H1 (cell line): ENCODE measurements at regions not wholly inside any gene's neighbourhood (a gene's known extent, or its start where the extent isn't known, plus 50 kb on each side); places are given as distances from the start of the nearest gene placed in this dataset.

Experiments
- CTCF ChIA-PET: fragments of 300-600 bp; sonication (Branson Sonifier 250); formaldehyde crosslinking; loops from one replicate; lab custom pipeline; 2021; ENCODE audit not compliant: partially characterized antibody; lab: Charles Lee
- POLR2A ChIA-PET: fragments of 300-600 bp; sonication (Branson Sonifier 250); formaldehyde crosslinking; loops from one replicate; lab custom pipeline; 2021; ENCODE audit warnings: inconsistent platforms; ENCODE audit not compliant: partially characterized antibody; lab: Charles Lee
- DNase-seq, 2 experiments: peaks; one replicate each; pipeline versions ENCODE4 v3.0.0 to v3.0.0-alpha.2; 2010 to 2022; ENCODE audit warnings: low spot score in 2 of 2, low read depth in 1 of 2, mixed read lengths in 1 of 2
- FAIRE-seq: peaks from 2 replicates; lab custom pipeline; 2011; peaks lifted over from hg19 to GRCh38; lab: Jason Lieb, UNC
- H2AFZ ChIP-seq: 2 replicates; pipeline ENCODE4 v1.8.1; 2012; ENCODE audit warnings: low read length, inconsistent platforms
- H2AK5ac ChIP-seq: 2 replicates; pipeline ENCODE4 v1.6.1; 2013; ENCODE audit warnings: low read depth, low read length
- H2BK120ac ChIP-seq: replicated peaks from 2 replicates; pipeline ENCODE3; 2013; ENCODE audit warnings: low read depth, low read length, inconsistent platforms
- H2BK12ac ChIP-seq: 2 replicates; pipeline ENCODE4 v1.6.1; 2013; ENCODE audit warnings: low read depth, low read length
- H2BK15ac ChIP-seq: 2 replicates; pipeline ENCODE4 v1.6.1; 2013; ENCODE audit warnings: low read length
- H2BK20ac ChIP-seq: 2 replicates; pipeline ENCODE4 v1.6.1; 2013; ENCODE audit warnings: low read length
- H2BK5ac ChIP-seq: 2 replicates; pipeline ENCODE4 v1.6.1; 2013; ENCODE audit warnings: low read depth, low read length
- H3K14ac ChIP-seq: 2 replicates; pipeline ENCODE4 v1.6.1; 2013; ENCODE audit warnings: inconsistent platforms; ENCODE audit not compliant: insufficient read length
- H3K18ac ChIP-seq: 2 replicates; pipeline ENCODE4 v1.6.1; 2013; ENCODE audit warnings: low read length; ENCODE audit errors: extremely low read depth
- H3K23ac ChIP-seq: 2 replicates; pipeline ENCODE4 v1.6.1; 2013; ENCODE audit warnings: inconsistent platforms; ENCODE audit not compliant: insufficient read length
- H3K23me2 ChIP-seq: 2 replicates; pipeline ENCODE4 v1.6.1; 2013; ENCODE audit warnings: low read depth, low read length
- H3K27ac ChIP-seq: 2 replicates; pipeline ENCODE4 v1.6.1; 2011; ENCODE audit warnings: low read depth, low read length, inconsistent platforms
- H3K27me3 ChIP-seq, 4 experiments: replicated peaks in 1 of 4; 1 replicate in 1 of 4; 2 replicates in 3 of 4; pipeline versions ENCODE4 v1.6.1 to v1.8.1; 2011 to 2013; ENCODE audit warnings: low read length in 3 of 4, mild to moderate bottlenecking in 3 of 4, inconsistent platforms in 2 of 4, mixed read lengths in 2 of 4, moderate library complexity in 1 of 4; ENCODE audit not compliant: control insufficient read depth in 3 of 4, insufficient read depth in 3 of 4; ENCODE audit errors: extremely low read depth in 1 of 4
- H3K36me3 ChIP-seq, 4 experiments: 2 replicates each; pipeline versions ENCODE4 v1.6.1 to v1.8.1; 2011 to 2013; ENCODE audit warnings: mild to moderate bottlenecking in 4 of 4, low read length in 3 of 4, moderate library complexity in 2 of 4, control low read depth in 1 of 4, inconsistent platforms in 1 of 4; ENCODE audit not compliant: insufficient read depth in 4 of 4, control insufficient read depth in 2 of 4
- H3K4ac ChIP-seq: replicated peaks from 2 replicates; pipeline ENCODE3; 2013; ENCODE audit warnings: low read length, low read depth, mixed read lengths, inconsistent platforms; ENCODE audit not compliant: insufficient read length
- H3K4me1 ChIP-seq, 4 experiments: replicated peaks in 1 of 4; 1 replicate in 1 of 4; 2 replicates in 3 of 4; pipeline versions ENCODE4 v1.6.1 to v1.8.1; 2011 to 2013; ENCODE audit warnings: low read length in 3 of 4, inconsistent platforms in 2 of 4, mixed read lengths in 1 of 4; ENCODE audit not compliant: insufficient read depth in 4 of 4, control insufficient read depth in 3 of 4
- H3K4me2 ChIP-seq, 2 experiments: 2 replicates each; pipeline versions ENCODE4 v1.6.1 to v1.8.1; 2011 to 2013; ENCODE audit warnings: low read depth in 2 of 2, low read length in 2 of 2, control low read depth in 1 of 2, inconsistent platforms in 1 of 2, mild to moderate bottlenecking in 1 of 2; ENCODE audit not compliant: insufficient read depth in 1 of 2
- H3K4me3 ChIP-seq, 4 experiments: fragments of 200-600, 300-600 bp in 1 of 4; sonication (generic), shearing (Covaris generic), sonication (Bioruptor Twin) in 1 of 4; 2 replicates each; pipeline versions ENCODE4 v1.5.1 to v1.8.1; 2011 to 2016; ENCODE audit warnings: low read length in 4 of 4, low read depth in 3 of 4, control low read depth in 2 of 4, inconsistent platforms in 2 of 4, mild to moderate bottlenecking in 2 of 4, mixed read lengths in 1 of 4, moderate library complexity in 1 of 4; ENCODE audit not compliant: insufficient read depth in 2 of 4; ENCODE audit errors: extremely low read depth in 1 of 4
- H3K56ac ChIP-seq: replicated peaks from 2 replicates; pipeline ENCODE3; 2013; ENCODE audit warnings: low read depth, mild to moderate bottlenecking, mixed read lengths, low read length, inconsistent platforms; ENCODE audit not compliant: insufficient read length
- H3K79me1 ChIP-seq: 2 replicates; pipeline ENCODE4 v1.6.1; 2013; ENCODE audit warnings: low read depth, low read length, control low read depth
- H3K79me2 ChIP-seq, 2 experiments: 2 replicates each; pipeline versions ENCODE4 v1.6.1 to v1.8.1; 2012 to 2013; ENCODE audit warnings: low read length in 2 of 2, mild to moderate bottlenecking in 2 of 2, inconsistent platforms in 1 of 2; ENCODE audit not compliant: insufficient read depth in 2 of 2, control insufficient read depth in 1 of 2
- H3K9ac ChIP-seq, 4 experiments: replicated peaks in 1 of 4; 1 replicate in 1 of 4; 2 replicates in 3 of 4; pipeline versions ENCODE4 v1.6.1 to v1.8.1; 2011 to 2013; ENCODE audit warnings: low read depth in 3 of 4, low read length in 3 of 4, control low read depth in 2 of 4, mild to moderate bottlenecking in 2 of 4, moderate library complexity in 2 of 4, inconsistent platforms in 1 of 4; ENCODE audit errors: extremely low read depth in 1 of 4
- H3K9me3 ChIP-seq, 2 experiments: 2 replicates each; pipeline versions ENCODE4 v1.6.1 to v1.8.1; 2012 to 2013; ENCODE audit warnings: mild to moderate bottlenecking in 2 of 2, moderate library complexity in 2 of 2, control low read depth in 1 of 2, inconsistent platforms in 1 of 2, low read depth in 1 of 2, low read length in 1 of 2, mixed read lengths in 1 of 2; ENCODE audit not compliant: insufficient read depth in 2 of 2
- H4K20me1 ChIP-seq, 2 experiments: replicated peaks in 1 of 2; 2 replicates each; pipeline versions ENCODE3 to v1.8.1; 2011 to 2013; ENCODE audit warnings: inconsistent platforms in 2 of 2, low read length in 2 of 2, mild to moderate bottlenecking in 1 of 2; ENCODE audit not compliant: insufficient read depth in 2 of 2, control insufficient read depth in 1 of 2
- H4K5ac ChIP-seq: 2 replicates; pipeline ENCODE4 v1.6.1; 2013; ENCODE audit warnings: low read length, low read depth, mixed read lengths, inconsistent platforms; ENCODE audit not compliant: insufficient read length
- H4K8ac ChIP-seq: 2 replicates; pipeline ENCODE4 v1.8.0; 2013; ENCODE audit warnings: mild to moderate bottlenecking, moderate library complexity, low read length, inconsistent platforms; ENCODE audit not compliant: insufficient read depth; ENCODE audit errors: extremely low read depth
- H4K91ac ChIP-seq: replicated peaks from 2 replicates; pipeline ENCODE3; 2013; ENCODE audit warnings: low read length, mixed read lengths, inconsistent platforms; ENCODE audit not compliant: insufficient read length
- CTCF ChIP-seq, 3 experiments: IDR thresholded peaks; 1 replicate in 2 of 3; 2 replicates in 1 of 3; pipeline versions ENCODE4 v1.5.1 to v1.6.1; 2011; ENCODE audit warnings: low read length in 3 of 3, mild to moderate bottlenecking in 3 of 3, inconsistent platforms in 2 of 3, low read depth in 1 of 3, moderate library complexity in 1 of 3; ENCODE audit not compliant: insufficient read depth in 1 of 3; ENCODE audit errors: control extremely low read depth in 1 of 3
- JUND ChIP-seq: IDR thresholded peaks from 2 replicates; pipeline ENCODE4 v1.6.1; 2011; ENCODE audit warnings: mild to moderate bottlenecking, improper control_type of control experiment, low read length
- RAD21 ChIP-seq, 2 experiments: IDR thresholded peaks in 1 of 2; conservative IDR thresholded peaks in 1 of 2; 2 replicates each; pipeline ENCODE4 v1.6.1; 2011; ENCODE audit warnings: low read depth in 2 of 2, low read length in 2 of 2, improper control_type of control experiment in 1 of 2, inconsistent platforms in 1 of 2, mild to moderate bottlenecking in 1 of 2, moderate library complexity in 1 of 2
- RFX5 ChIP-seq: IDR thresholded peaks from 2 replicates; pipeline ENCODE4 v1.6.1; 2011; ENCODE audit warnings: low read depth, low read length, improper control_type of control experiment, borderline replicate concordance
- TEAD4 ChIP-seq: IDR thresholded peaks from 2 replicates; pipeline ENCODE4 v1.6.1; 2012; ENCODE audit warnings: low read depth, low read length, inconsistent platforms, mixed read lengths
- WGBS, 2 experiments: shearing (Covaris generic) in 1 of 2; methylation state at CpG; one replicate each; pipeline versions ENCODE4 v1.1.6 to v1.1.7; 2013 to 2015; ENCODE audit warnings: low lambda C conversion rate in 2 of 2, mixed read lengths in 2 of 2, inconsistent platforms in 1 of 2, low coverage in 1 of 2, missing lambda C conversion rate in 1 of 2; ENCODE audit not compliant: insufficient replicate concordance in 2 of 2, insufficient coverage in 1 of 2, insufficient read length in 1 of 2; ENCODE audit errors: extremely low coverage in 1 of 2, missing lambda C conversion rate in 1 of 2; 5-methylcytosine and 5-hydroxymethylcytosine counted together

GRCh38 chr6:113122060-113122459 is 735.1 kb upstream of the MARCKS start:
- Histone ChIP-seq H3K27ac (no peak overlapping the region), H3K79me1 (no peaks in the 10 kb centered on the region), H2BK5ac (no peak overlapping the region), H3K23me2 (no peaks in the 10 kb centered on the region), H3K4me1 (no peaks in the 10 kb centered on the region; a peak in 2 of 7 replicates), H3K18ac (no peak overlapping the region), H2BK20ac (no peak overlapping the region), H3K4me3 (no peak overlapping the region), H3K9me3 (no peaks in the 10 kb centered on the region), H3K79me2 (no peaks in the 10 kb centered on the region), H3K14ac (no peak overlapping the region), H3K23ac (no peak overlapping the region), H2BK12ac (no peak overlapping the region), H2AK5ac (no peak overlapping the region), H4K20me1 (no peaks in the 10 kb centered on the region), H4K8ac (no peak overlapping the region), H2AFZ (no peak overlapping the region), H3K27me3 (no peaks in the 10 kb centered on the region), H2BK120ac (no peak overlapping the region), H3K9ac (no peak overlapping the region), H2BK15ac (no peak overlapping the region), H3K36me3 (no peaks in the 10 kb centered on the region; a peak in 1 of 8 replicates), H4K91ac (no peak overlapping the region), H4K5ac (no peak overlapping the region), H3K4ac (no peak overlapping the region), H3K4me2 (no peak overlapping the region), H3K56ac (no peak overlapping the region)
- peak in 1 of 2 experiments; percentile 51 for DNase-seq
- CTCF ChIA-PET: interaction anchor here (0.8 to 1.6 kb wide), 2 partner anchors 46 to 338 kb away, joined by 3 to 4 read pairs; no protein-coding TSS in a partner anchor
- TF ChIP-seq RAD21 (IDR thresholded peaks at IDR 0.05 in 1 of 2, conservative IDR thresholded peaks at IDR 0.05 in 1 of 2; ENCODE audit: low read depth in 2 of 2, low read length in 2 of 2) (peak; percentile 51 to 60), CTCF (IDR thresholded peaks at IDR 0.05; ENCODE audit: control extremely low read depth in 1 of 3, insufficient read depth in 1 of 3, low read depth in 1 of 3, low read length in 3 of 3) (peak; percentile 7 to 34 (median 29)), JUND (peak; percentile 79), RFX5 (no peak), TEAD4 (peak; percentile 23; the same call in 1 of the 2 replicates)
- FAIRE-seq: peak; percentile 42
- POLR2A ChIA-PET: no interaction called here
- 70% methylated on average over 1 of the region's 1 CpG; no CpG with 5 or more reads in 1 of the 2 experiments for WGBS, 2 experiments
